ENCODE measurements at regions not wholly inside any gene's neighbourhood (a gene's known extent, or its start where the extent isn't known, plus 50 kb on each side); places are given as distances from the start of the nearest gene placed in this dataset.

DNA sequence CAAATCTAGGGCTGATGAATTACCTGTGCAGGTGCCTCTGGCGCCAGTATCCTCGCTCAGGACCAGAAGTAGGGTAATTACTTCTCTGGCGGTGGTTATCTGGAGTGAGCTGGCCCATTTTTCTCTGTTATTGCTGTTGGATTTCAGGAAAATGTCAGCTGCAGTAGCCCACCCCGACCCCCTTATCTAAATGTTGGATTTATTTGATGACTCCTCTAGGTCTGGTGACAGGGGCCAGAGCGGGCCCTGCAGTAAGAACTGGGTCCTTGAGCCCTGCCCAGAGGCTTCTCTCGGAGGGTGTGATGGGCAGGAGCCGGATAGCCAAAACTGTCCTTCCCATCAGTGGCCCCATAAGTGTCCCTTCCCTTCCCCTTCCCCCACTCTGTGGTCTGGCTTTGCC is 384.3 kb downstream of the PTPRU start:
- TF ChIP-seq, protein P1, sequence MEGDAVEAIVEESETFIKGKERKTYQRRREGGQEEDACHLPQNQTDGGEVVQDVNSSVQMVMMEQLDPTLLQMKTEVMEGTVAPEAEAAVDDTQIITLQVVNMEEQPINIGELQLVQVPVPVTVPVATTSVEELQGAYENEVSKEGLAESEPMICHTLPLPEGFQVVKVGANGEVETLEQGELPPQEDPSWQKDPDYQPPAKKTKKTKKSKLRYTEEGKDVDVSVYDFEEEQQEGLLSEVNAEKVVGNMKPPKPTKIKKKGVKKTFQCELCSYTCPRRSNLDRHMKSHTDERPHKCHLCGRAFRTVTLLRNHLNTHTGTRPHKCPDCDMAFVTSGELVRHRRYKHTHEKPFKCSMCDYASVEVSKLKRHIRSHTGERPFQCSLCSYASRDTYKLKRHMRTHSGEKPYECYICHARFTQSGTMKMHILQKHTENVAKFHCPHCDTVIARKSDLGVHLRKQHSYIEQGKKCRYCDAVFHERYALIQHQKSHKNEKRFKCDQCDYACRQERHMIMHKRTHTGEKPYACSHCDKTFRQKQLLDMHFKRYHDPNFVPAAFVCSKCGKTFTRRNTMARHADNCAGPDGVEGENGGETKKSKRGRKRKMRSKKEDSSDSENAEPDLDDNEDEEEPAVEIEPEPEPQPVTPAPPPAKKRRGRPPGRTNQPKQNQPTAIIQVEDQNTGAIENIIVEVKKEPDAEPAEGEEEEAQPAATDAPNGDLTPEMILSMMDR (IDR thresholded peaks at IDR 0.05 in 8 of 11, conservative IDR thresholded peaks at IDR 0.05 in 3 of 11): no peak
- TF ChIP-seq POLR2A (IDR thresholded peaks at IDR 0.05): no peak

Data from spleen (tissue), 7 donors.